Endodermal cell (in vitro differentiated cells): ENCODE measurements at regions not wholly inside any gene's neighbourhood (a gene's known extent, or its start where the extent isn't known, plus 50 kb on each side); places are given as distances from the start of the nearest gene placed in this dataset.

Experiments
- DNase-seq: peaks from one replicate; pipeline ENCODE4 v3.0.0-alpha.2; 2017
- H3K27ac ChIP-seq: 2 replicates; pipeline ENCODE4 v1.5.1; 2013; ENCODE audit warnings: mild to moderate bottlenecking, low read depth, low read length, moderate library complexity
- H3K27me3 ChIP-seq: 2 replicates; pipeline ENCODE4 v1.6.1; 2013; ENCODE audit warnings: mild to moderate bottlenecking, low read length, moderate library complexity; ENCODE audit not compliant: insufficient read depth, control insufficient read depth, poor library complexity, severe bottlenecking
- H3K36me3 ChIP-seq: 2 replicates; pipeline ENCODE4 v1.7.0; 2013; ENCODE audit warnings: mild to moderate bottlenecking, low read length, moderate library complexity; ENCODE audit not compliant: control insufficient read depth, insufficient read depth
- H3K4me1 ChIP-seq: one replicate; pipeline ENCODE4 v1.7.0; 2013; ENCODE audit warnings: low read length; ENCODE audit not compliant: control insufficient read depth, insufficient read depth
- H3K4me3 ChIP-seq: 2 replicates; pipeline ENCODE4 v1.5.1; 2013; ENCODE audit warnings: mild to moderate bottlenecking, low read length, moderate library complexity
- H3K9ac ChIP-seq: 2 replicates; pipeline ENCODE4 v1.6.1; 2013; ENCODE audit warnings: mild to moderate bottlenecking, low read length, moderate library complexity; ENCODE audit not compliant: poor library complexity, severe bottlenecking; ENCODE audit errors: extremely low read depth
- H3K9me3 ChIP-seq: 2 replicates; pipeline ENCODE4 v1.6.1; 2013; ENCODE audit warnings: mild to moderate bottlenecking, low read length, moderate library complexity; ENCODE audit not compliant: control insufficient read depth
- H3K27ac Mint-ChIP-seq: 2 replicates; pipeline ENCODE4 v1.8.0; 2020; ENCODE audit warnings: mixed read lengths
- H3K27me3 Mint-ChIP-seq: 2 replicates; pipeline ENCODE4 v1.8.0; 2021; ENCODE audit warnings: mild to moderate bottlenecking, mixed read lengths; ENCODE audit not compliant: insufficient read depth
- H3K36me3 Mint-ChIP-seq: 2 replicates; pipeline ENCODE4 v1.8.0; 2020; ENCODE audit warnings: low read depth, mixed read lengths
- H3K4me1 Mint-ChIP-seq: 2 replicates; pipeline ENCODE4 v1.8.0; 2020; ENCODE audit warnings: mixed read lengths
- H3K4me3 Mint-ChIP-seq: 2 replicates; pipeline ENCODE4 v1.8.0; 2020; ENCODE audit warnings: mild to moderate bottlenecking, moderate library complexity, mixed read lengths
- H3K9me3 Mint-ChIP-seq: 2 replicates; pipeline ENCODE4 v1.8.0; 2020; ENCODE audit warnings: mild to moderate bottlenecking, mixed read lengths
- WGBS, 2 experiments: methylation state at CpG; one replicate each; pipeline versions ENCODE4 v1.1.5 to v1.1.7; 2013; ENCODE audit warnings: missing lambda C conversion rate in 2 of 2, mixed read lengths in 1 of 2; ENCODE audit not compliant: insufficient coverage in 1 of 2, insufficient read length in 1 of 2; 5-methylcytosine and 5-hydroxymethylcytosine counted together
- TF ChIP-seq, protein P1 (sequence below): fragments of 200-600 bp; sonication (generic); conservative IDR thresholded peaks from 2 replicates; pipeline ENCODE4 v1.5.0; 2021; ENCODE audit warnings: antibody characterized with exemption, mild to moderate bottlenecking

DNA sequence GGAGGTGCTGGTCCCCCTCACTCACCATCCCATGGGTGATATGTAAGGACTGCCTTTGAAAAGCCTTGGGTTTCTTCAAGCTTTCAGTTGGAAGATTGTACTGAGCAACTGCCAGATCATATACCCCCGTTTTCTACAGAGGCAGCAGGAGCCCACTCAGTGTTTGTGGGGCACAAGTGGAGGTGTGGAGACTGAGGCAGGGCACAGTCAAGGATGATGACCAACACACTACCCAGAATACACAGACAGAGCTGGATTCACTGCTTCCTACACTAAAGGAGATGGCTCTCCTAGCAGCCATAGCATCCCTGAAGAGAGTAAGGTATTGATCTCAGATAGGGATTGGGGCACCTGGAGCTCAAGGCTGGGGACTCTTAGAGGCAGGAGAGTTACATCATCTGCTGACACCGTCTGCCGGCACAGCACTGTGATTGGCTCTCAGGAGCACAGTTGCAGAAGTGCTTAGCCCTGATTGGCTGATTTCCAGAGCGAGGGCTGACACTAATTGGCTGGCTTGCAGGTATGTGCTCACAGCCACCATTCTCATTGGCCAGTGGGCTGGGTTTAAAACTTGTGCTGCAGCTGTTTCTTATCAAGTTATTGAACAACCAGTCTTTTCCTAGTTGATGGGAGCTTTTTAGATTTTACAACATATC, 77.9 kb upstream of the PFKP start:
- Histone ChIP-seq H3K9ac (no peak overlapping the region), H3K4me1 (no peaks in the 10 kb centered on the region), H3K27ac (no peak overlapping the region), H3K36me3 (no peaks in the 10 kb centered on the region), H3K4me3 (no peak overlapping the region), H3K27me3 (no peaks in the 10 kb centered on the region), H3K9me3 (peaks cover 6% of the 10 kb centered on the region)
- Mint-ChIP-seq H3K27me3 (peaks cover 4% of the 10 kb centered on the region), H3K4me1 (peaks cover 5% of the 10 kb centered on the region), H3K9me3 (peaks cover 4% of the 10 kb centered on the region), H3K4me3 (no peak overlapping the region), H3K27ac (no peak overlapping the region), H3K36me3 (no peaks in the 10 kb centered on the region)
- WGBS, 2 experiments, result 85 to 91% methylated on average over 3 to 4 of the region's 4 CpGs
- peak; percentile 17 for DNase-seq
- TF ChIP-seq, protein P1, sequence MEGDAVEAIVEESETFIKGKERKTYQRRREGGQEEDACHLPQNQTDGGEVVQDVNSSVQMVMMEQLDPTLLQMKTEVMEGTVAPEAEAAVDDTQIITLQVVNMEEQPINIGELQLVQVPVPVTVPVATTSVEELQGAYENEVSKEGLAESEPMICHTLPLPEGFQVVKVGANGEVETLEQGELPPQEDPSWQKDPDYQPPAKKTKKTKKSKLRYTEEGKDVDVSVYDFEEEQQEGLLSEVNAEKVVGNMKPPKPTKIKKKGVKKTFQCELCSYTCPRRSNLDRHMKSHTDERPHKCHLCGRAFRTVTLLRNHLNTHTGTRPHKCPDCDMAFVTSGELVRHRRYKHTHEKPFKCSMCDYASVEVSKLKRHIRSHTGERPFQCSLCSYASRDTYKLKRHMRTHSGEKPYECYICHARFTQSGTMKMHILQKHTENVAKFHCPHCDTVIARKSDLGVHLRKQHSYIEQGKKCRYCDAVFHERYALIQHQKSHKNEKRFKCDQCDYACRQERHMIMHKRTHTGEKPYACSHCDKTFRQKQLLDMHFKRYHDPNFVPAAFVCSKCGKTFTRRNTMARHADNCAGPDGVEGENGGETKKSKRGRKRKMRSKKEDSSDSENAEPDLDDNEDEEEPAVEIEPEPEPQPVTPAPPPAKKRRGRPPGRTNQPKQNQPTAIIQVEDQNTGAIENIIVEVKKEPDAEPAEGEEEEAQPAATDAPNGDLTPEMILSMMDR, result no peak

DNA sequence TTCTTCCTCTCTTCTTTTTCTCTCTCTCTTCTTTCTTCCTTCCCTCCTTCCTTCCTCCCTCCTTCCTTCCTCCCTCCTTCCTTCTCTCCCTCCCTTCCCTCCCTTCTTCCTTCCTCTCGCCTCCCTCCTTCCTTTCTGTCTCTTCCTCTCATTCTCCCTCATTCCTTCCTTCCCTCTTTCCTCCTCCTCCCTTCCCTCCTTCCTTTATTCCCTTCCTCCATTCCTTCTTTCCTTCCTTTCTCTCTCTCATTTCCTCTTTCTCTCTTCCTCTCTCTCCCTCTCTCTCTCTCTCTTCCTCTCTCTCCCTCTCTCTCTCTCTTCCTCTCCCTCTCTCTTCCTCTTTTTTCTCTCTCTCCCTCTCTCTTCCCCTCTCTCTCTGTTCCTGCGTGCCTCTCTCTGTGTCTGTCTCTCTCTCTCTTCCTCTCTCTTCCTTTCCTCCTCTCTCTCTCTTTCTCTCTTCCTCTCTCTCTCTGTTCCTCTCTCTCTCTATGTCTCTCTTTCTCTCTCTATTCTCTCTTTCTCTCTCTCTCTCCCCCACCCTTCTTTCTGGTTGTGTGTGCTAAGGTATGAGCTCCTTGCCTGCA, 80.1 kb upstream of the PFKP start:
- Mint-ChIP-seq H3K27me3 (peaks cover 4% of the 10 kb centered on the region), H3K4me1 (peaks cover 5% of the 10 kb centered on the region), H3K4me3 (no peak overlapping the region), H3K9me3 (peaks cover 4% of the 10 kb centered on the region), H3K36me3 (no peaks in the 10 kb centered on the region), H3K27ac (no peak overlapping the region)
- H3K4me3 ChIP-seq, result no peak overlapping the region
- no peaks in the 10 kb centered on the region for H3K27me3 ChIP-seq
- no peak overlapping the region for H3K9ac ChIP-seq
- WGBS, 2 experiments, result 39 to 47% methylated on average over 2 of the region's 2 CpGs
- TF ChIP-seq, protein P1, result no peak
- no peaks in the 10 kb centered on the region for H3K4me1 ChIP-seq
- H3K36me3 ChIP-seq, result no peaks in the 10 kb centered on the region
- H3K9me3 ChIP-seq, result peaks cover 6% of the 10 kb centered on the region
- DNase-seq, result no peak
- no peak overlapping the region for H3K27ac ChIP-seq

DNA sequence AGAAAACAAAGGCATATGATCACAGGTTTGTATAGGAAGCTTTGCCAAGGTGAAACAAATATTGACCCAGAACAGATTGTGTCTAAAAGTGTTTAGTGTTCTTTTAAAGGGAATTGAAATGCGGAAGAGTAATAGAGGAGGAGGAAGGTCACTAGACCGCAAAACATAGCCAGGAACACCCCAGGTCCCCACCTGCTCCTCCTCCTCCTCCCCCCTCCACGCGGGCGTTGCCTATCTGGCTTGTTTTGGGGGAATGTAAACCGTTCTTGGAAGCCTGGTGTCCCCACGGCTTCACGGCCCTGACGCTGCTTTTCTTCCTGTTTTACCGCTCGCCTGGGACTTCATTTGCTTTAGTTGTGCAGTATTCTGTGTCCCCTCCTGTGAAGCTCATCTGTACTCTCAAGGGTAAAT, 81.0 kb upstream of the PFKP start:
- Mint-ChIP-seq H3K4me1 (peaks cover 3% of the 10 kb centered on the region), H3K27ac (no peak overlapping the region), H3K27me3 (peaks cover 4% of the 10 kb centered on the region), H3K36me3 (no peaks in the 10 kb centered on the region), H3K4me3 (no peak overlapping the region), H3K9me3 (peaks cover 4% of the 10 kb centered on the region)
- no peak overlapping the region for H3K27ac ChIP-seq
- peaks cover 6% of the 10 kb centered on the region for H3K9me3 ChIP-seq
- H3K4me1 ChIP-seq, result no peaks in the 10 kb centered on the region
- WGBS, 2 experiments, result 84 to 100% methylated on average over 3 to 10 of the region's 11 CpGs
- H3K27me3 ChIP-seq, result no peaks in the 10 kb centered on the region
- no peak overlapping the region for H3K4me3 ChIP-seq
- no peak overlapping the region for H3K9ac ChIP-seq
- TF ChIP-seq, protein P1, result no peak
- DNase-seq, result no peak
- no peaks in the 10 kb centered on the region for H3K36me3 ChIP-seq
